ENCODE measurements at regions not wholly inside any gene's neighbourhood (a gene's known extent, or its start where the extent isn't known, plus 50 kb on each side); places are given as distances from the start of the nearest gene placed in this dataset.
A peak's percentile ranks its signal among the peaks of the same experiment; 100 is the strongest.
"Not testable (repeated sequence)": the region's sequence is repeated elsewhere in the genome, so short reads cannot be mapped to it uniquely, and the experiment has no call there.

GRCh38 chr3:182259579-182259978 is 533.7 kb upstream of the ATP11B start:
- peak; percentile 69 for DNase-seq (ENCODE audit: low spot score)

- no peak for DNase-seq (ENCODE audit: low spot score)
Observed at GRCh38 chr3:182261041-182261440, 532.3 kb upstream of the ATP11B start.

DNA sequence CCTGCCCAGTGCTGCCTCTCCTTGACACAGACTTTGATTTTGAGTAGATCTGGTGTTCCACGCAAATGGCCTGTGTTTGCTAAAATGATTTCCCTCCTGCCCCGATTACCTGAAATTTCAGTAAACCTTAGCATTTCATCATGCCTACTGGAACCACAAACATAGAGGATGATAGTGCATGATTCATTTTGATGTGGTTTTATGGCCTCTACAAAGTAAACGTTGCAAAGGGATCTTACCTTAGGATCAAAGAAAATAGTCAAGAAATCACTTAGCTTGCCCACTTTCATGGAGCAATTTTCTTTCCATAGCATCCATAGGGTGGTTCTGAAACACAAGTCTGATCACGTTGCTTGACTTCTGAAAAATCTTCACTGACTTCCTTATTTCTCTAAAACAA is 524.6 kb upstream of the ATP11B start:
- no peak for DNase-seq (ENCODE audit: low spot score)

GRCh38 chr3:182276512-182276911 is 516.8 kb upstream of the ATP11B start:
- no peak for DNase-seq (ENCODE audit: low spot score)

DNA sequence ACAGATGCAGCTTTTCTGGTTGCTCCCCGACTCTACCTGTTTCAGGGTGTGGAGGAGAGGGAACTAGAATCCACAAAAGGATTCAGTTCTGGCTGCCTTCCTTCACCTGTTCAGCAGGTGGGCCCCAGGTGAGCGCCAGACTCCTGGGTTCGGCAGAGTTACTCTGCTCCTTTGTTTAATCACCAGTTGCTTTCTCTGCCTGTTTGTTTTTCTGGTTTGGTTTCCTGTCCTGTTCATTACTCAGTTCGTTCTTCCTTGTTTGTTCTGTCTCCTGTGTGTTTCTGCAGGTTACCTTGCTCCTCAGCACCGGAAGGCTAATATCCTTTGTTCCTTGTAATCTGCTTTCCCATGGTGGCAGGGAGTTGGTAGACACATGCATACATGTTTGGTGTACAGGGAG is 508.5 kb upstream of the ATP11B start:
- no peak for DNase-seq (ENCODE audit: low spot score)

DNA sequence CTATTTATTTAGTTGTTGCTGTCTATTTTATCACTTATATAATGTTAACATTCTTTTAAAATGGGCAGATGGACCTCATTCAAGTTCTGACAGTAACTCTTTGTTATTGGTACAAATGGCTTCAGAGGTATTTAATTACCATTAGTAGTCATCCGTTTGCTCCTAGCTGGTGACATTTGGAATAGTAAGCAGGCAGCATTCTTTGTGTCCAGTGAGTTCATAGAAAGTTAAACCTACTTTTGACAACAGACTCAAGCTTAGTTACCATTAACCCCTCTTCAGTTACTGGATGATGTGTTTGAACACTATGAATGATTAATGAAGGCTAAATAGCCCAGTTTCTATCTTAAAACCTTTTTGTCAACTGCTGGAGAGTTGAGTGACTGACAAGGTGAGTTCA is 500.7 kb upstream of the ATP11B start:
- DNase-seq (ENCODE audit: low spot score), result no peak

- no peak for DNase-seq (ENCODE audit: low spot score)
Observed at GRCh38 chr3:182294256-182294655, 499.0 kb upstream of the ATP11B start.

- no peak for DNase-seq (ENCODE audit: low spot score)
Observed at GRCh38 chr3:182294696-182295095, 498.6 kb upstream of the ATP11B start.

- no peak for DNase-seq (ENCODE audit: low spot score)
Observed at GRCh38 chr3:182300266-182300665, 493.0 kb upstream of the ATP11B start.

DNA sequence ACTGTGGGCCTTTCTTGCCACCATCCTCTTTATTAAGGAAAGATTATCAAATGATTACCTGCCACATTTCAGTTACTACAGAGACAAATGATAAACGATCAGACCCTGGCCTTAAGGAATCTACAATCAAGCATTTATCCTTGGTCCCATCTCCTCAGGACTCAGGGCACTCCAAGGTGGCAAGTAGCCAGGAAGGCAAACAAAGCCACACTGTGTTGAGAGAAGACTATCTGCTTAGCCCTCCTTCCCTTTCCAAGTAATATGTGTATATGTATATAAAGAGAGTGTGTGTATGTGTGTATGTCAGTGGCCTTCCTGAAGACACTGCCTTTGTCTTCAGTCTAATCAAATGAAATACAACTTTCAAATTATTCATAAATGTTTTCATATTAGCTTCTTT is 490.1 kb upstream of the ATP11B start:
- no peak for DNase-seq (ENCODE audit: low spot score)

DNA sequence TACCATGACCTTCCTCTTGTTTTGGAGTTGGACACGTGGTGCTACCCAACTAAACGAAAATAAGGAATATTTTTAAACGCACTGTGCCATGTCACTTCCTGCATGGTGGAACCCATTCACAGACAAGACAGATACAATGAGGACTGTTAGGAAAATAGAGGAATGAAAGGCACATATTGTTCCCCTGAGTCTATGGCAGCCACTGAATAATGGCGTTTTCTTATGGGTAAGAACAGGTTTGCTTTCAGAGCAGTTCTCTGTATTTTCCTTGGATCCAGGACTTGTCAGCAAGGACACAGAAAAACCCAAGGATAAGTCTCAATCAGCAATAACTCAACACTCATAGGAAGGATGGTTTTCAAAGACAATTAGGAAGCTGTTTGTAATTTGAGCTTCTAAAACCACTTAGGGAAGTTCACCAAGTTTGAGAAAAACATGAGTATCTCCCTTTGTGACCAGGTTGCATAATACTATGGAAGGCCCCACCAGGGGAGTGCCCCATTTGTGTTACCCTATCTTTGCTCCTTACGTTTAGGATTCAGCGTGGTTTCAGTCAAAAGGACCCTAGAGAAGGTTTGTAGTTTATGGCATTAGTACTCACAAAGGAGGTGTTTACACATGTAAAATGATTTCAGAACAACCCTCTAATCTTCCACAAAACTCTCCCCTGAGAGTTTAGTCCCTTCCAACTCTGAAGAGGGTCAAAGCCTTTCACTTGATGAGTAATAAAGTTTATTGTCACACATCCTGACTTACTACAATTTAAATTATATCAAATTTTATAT is 487.2 kb upstream of the ATP11B start:
- DNase-seq (ENCODE audit: low spot score), result no peak

DNA sequence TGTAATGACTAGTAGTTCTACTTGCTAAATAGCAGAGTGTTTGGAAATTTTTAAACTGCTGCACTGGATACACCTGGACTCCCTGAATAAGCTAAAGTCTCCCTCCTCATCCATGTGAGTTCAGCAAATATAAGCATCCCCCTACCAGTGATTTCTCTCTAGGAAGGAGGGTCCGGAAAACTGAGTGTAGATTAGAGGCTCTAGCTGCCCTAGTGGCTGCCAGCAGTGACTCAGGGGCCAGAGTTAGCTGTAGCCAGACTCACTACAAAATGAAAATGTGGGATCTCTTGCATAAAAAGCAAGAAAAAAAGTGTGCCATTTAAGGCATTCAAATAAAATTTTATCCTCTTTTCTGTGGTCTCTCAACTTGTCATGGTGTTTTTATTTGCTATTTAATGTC is 485.0 kb upstream of the ATP11B start:
- no peak for DNase-seq (ENCODE audit: low spot score)

- no peak for DNase-seq (ENCODE audit: low spot score)
Observed at GRCh38 chr3:182309120-182309519, 484.2 kb upstream of the ATP11B start.

DNA sequence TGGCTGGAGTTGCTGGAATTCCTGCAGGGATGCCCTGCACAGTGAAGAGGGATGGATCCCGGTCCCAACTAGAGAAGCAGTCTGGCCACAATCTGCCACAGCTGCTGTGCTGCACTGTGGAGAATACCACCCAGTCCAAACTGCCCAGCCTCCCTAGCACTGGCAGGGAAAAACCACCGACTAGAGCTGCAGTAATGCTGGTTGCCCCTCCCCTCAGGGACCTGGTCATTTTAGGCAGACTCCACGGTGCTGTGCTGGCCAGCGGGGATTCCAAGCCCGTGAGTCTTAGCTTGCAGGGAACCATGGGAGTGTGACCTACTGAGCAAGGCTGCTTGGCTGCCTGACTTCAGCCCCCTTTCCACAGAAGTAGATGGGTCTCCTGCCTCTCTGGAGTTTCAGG is 478.0 kb upstream of the ATP11B start:
- DNase-seq (ENCODE audit: low spot score), result no peak

DNA sequence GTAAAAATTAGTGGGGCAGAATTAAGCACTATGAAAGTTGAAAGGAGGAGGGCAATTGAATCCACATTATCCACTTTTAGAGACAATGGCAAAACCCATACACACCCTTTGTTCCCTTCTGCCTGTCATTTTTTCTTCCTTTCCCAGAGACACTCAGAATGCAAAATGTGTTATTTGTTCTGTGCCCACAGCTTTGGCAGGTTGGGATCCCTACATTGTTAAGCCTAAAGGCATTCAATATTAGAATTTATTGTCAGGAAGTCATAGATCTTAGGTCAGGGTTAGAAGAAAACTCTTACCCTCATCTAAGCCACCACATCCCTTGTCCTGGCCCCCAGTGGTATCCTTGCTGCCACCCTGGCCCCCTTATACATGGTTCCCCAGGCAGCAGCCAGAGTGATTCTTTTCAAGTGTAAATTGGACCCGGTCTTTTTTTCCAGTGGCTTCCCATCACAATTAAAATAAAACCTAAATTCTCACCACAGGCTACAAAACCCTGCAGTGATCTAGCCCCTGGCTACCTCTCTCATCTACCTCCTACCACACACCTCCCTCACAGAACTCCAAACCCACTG is 470.1 kb upstream of the ATP11B start:
- DNase-seq (ENCODE audit: low spot score), result no peak

DNA sequence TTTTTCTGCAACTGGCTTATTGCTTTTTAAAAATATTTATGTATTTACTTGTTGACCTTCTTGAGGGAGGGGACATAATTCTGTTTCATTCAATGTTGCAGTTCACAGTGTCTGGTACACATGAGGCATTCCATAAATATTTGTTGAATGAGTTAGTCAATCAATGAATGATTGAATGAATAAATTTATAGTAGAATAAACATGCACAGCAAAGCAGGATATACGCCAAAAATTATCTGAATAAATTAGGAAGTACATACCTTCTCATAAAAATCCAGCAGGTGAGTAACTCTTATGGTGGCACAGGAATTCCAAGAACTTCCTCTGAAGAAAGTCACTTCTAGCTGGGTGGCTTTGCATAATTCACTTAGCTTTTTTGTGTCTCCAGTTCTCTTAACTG is 469.4 kb upstream of the ATP11B start:
- no peak for DNase-seq (ENCODE audit: low spot score)

DNA sequence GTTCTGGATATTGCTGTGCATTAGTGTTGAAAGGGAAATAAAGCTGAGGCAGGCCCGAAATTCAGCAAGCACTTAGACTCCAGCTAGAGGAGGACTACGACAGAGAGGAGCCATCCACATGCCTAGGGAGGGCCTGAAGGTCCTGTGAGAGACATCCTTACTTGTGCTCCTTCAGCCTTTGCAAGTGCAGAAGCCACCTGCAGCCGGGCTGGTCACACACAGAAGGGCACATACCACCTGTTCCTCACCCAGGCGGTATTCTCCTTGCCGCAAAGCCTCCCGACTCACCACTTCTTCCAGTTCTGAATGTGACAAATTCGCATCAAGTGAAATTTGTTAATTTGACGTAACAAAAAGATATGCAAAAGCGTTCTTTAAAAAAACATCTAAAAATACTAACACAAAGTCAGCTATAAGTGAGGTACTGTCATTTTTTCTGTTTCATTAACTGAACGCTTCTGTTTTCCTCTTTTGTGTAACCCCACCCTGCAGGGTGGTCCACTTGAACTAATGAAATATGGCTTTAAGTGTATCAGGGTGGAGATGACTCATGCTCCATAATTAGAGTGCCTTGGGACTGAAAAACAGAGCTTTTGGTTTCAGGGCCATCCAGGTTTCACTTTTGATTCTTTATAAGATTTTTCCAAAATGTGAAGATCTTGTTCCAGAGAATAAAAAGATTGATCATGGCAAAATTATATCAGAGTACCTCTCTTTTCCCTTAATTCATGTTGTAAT is 467.9 kb upstream of the ATP11B start:
- no peak for DNase-seq (ENCODE audit: low spot score)

DNA sequence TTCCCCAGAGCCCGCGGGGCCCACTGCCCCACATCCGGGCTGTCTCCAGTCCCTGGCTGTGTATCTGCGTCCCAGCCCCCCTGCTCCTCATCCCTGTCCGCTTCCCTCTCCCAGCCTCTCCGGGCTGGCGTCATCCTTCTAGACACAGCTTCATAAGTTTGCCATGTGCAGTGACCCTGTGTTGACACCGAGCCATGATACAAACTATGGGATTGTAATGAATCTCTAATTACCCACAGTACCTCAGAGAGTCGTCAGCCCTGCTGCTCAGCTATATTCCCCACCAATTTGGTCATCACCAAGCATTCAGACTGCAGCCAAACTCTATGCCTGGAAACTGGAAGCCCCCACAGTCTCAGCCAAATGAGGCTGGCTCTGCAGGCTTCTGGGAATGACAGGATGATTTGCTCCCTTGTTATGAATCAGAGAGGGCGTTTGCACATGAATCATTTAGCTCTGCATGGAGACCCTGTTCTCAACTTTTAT is 466.1 kb upstream of the ATP11B start:
- DNase-seq (ENCODE audit: low spot score), result peak; percentile 61

- DNase-seq (ENCODE audit: low spot score), result no peak
Observed at GRCh38 chr3:182330646-182331045, 462.7 kb upstream of the ATP11B start.

DNA sequence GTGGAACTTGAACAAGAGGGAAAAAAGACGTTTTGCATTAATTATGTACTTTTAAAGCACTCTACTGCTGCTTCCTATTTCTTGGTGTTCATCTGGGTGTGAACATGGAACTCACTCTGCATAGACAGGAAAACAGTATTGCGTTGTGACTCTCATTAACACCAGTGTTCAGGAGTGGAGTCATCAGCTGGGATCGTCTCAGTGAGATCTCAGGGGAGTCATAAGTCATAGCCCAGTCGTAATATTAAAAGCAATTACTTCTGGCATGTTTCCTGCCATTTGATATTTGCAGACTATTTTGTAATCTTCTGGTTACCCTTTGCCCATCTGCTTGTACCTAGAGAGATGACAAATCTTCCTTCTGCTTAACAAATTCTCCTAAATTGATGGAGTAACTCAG is 462.0 kb upstream of the ATP11B start:
- no peak for DNase-seq (ENCODE audit: low spot score)

- no peak for DNase-seq (ENCODE audit: low spot score)
Observed at GRCh38 chr3:182342252-182342651, 451.1 kb upstream of the ATP11B start.

DNA sequence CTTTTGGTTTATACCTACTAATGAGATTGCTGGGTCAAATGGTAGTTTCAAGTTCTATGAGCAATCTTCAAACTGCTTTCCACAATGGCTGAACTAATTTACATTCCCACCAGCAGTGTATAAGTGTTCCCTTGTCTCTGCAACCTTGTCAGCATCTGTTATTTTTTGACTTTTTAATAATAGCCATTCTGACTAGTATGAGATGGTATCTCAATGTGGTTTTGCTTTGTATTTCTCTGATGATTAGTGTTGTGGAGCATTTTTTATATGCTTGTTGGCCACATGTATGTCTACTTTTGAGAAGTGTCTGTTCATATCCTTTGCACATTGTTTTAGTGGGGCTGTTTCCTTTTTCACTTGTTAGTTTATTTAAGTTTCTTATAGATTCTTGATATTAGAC is 449.3 kb upstream of the ATP11B start:
- not testable (repeated sequence) for DNase-seq (ENCODE audit: low spot score)

DNA sequence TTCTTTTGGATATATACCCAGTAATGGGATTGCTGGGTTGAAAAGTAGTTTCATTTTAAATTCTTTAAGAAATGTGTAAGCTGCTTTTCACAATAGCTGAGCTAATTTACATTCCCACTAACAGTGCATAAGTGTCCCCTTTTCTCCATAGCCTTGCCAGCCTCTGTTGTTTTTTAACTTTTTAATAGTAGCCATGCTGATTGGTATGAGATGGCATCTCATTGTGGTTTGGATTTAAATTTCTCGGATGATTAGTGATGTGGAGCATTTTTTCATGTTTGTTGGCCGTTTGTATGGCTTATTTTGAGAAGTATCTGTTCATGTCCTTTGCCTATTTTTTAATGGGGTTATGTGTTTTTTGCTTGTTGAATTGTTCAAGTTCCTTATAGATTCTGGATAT is 444.3 kb upstream of the ATP11B start:
- no peak for DNase-seq (ENCODE audit: low spot score)

Data from left forelimb (tissue), 1 donor.